Activated gamma-delta T cell (primary cell): ENCODE measurements at regions not wholly inside any gene's neighbourhood (a gene's known extent, or its start where the extent isn't known, plus 50 kb on each side); places are given as distances from the start of the nearest gene placed in this dataset.

Experiments
- DNase-seq: peaks from one replicate; lab custom pipeline; 2025; lab: John Stamatoyannopoulos, UW

- no peak for DNase-seq
These were observed 303.6 kb downstream of the MATN1 start for GRCh38 chr1:30419831-30420230.

- DNase-seq, result no peak
These were observed 304.3 kb downstream of the MATN1 start for GRCh38 chr1:30418939-30419720.

DNA sequence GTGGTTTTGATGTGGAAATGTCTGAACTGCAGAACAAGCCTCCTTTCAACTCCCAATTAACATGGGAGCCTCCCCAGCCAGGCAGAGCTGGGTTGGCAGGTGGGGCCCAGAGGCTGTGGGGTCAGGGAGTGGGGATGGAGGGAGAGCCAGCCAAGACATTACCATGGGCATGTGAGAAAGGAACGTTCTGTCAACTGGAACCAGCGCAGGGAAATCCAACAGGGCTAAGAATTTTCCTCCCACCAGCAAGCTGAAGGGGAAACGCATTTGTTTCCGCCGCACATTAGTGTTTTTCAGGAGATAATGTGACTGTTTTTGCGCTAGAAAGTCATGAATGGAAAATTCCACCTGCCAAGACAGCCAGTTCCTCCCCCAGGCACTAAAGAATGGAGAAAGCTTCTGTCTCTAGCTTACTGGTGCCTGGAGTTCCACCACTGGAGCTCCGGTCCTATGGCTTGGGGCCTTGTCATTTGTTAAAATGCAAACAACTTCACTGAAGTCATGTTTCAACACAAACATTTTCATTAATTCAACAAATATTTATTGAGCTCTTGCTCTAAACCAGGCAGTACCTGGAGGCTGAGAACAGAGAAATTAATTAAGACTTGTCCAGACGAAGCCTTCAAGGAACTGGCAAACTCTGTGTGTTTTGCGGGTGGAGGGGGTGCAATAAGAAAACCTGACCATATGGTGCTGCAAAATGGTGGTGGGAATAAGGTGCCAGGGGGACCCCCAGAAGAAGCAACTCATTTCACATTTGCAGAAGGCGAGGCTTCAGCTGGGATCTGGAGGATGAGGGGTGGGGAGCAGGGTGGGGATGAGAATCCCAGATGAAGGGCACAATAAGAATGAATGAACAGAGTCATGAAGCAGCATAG, 305.1 kb downstream of the MATN1 start:
- DNase-seq, result no peak

DNA sequence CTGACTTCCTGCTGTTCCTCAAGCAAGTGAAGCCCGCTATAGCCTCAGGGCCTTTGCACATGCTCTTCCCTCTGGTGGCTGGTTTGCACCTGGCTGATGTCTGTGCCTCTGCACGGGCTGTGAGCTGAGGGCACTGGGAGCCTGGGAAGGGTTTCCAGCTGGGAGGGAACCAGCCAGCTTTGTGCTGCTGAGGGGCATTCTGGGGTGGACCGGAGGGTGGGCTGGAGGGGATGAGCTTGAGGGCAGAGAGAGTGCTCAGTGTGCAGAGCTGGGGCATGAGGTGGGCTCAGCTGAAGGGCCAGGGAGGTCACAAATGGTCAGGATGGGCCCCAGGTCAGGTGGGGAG, 305.7 kb downstream of the MATN1 start:
- DNase-seq, result no peak

DNA sequence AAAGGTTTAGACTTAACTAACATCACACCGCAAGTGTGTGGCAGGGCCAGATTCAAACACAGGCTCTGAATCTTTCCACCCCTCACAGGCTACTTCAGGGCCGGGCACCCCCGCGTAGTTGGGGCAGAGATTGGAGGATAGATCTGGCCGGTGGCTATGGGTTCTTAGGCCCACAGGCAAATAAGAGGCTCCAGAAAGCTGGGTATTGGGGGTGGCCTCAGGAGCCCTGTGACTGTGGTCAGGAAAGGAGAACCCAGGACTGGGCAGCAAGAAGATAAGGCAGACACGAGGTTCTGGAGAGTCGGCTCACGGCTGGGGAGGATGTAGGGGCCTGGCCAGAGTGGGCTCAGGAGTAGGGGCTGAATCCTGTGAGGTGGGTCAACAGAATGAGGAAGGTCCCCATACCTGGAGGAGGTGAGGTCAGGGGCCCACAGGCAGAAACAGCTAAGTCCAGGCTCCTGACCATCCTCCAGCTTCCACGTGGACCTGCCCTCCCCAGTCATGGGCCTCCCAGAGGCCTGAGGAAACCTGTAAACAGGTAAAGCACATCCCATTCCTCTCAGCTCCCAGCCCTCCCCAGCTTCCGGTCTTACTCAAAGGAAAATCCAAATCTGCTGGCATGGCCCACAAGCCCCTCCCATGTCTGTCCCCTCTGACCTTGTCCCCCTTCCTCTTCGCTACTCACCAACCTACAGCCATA, 306.2 kb downstream of the MATN1 start:
- DNase-seq, result no peak

- no peak for DNase-seq
These were observed 307.1 kb downstream of the MATN1 start for GRCh38 chr1:30416221-30416820.

DNA sequence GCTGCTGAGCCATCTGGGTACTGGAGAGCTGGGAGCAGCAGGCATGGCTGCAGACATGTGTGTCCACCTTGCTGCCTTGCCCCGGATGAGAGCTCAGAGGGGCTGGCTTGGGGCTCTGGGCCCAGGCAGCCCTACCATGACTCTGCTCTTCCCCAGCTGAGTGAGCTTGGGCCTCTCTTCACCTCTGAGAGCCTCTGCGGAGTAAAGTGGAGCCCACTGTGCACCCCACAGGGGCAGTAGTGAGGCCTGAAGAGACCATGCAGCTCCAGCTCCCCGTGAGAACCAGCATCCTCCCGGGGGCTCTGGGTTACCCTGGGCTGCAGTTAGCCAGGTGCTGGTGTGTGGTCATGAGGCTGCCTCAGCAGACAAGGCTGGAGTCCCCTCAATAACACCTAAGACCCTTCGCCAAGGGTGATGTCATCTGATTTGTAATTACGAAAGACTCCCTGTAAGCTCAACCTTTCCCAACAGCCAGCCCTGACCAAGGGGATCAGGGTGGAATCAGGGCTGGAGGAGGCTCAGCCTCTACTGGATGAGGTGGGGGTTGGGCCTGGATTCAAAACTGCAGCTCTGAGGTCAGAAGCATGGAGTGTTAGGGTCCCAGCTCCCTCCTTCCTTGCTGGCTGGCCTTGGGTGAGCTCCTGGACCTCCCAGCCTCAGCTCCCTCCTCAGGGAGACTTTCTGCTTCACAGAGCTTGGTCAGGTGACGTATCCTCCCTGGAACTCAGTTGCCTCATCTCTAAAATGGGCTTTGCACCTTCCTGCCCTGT, 308.0 kb downstream of the MATN1 start:
- DNase-seq, result no peak

DNA sequence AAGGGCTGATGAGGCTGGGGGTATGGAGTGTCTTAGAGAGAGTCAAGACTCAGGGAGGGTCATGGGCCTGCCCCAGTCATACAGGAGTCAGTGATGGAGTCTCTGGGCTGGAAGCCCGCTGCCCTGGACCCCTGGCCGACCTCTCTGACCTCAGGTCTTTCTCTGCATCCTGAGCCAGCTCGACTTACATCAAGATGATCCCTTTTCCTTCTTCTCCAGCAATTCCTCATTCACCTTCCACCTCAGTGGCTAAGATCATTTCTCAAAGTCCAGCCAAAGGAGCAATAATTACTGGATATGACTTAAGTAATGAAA, 308.6 kb downstream of the MATN1 start:
- DNase-seq, result no peak

- no peak for DNase-seq
These were observed 309.1 kb downstream of the MATN1 start for GRCh38 chr1:30414086-30414850.

- no peak for DNase-seq
These were observed 309.8 kb downstream of the MATN1 start for GRCh38 chr1:30413606-30414005.

GRCh38 chr1:30413111-30413440, 310.3 kb downstream of the MATN1 start:
- DNase-seq, result no peak

DNA sequence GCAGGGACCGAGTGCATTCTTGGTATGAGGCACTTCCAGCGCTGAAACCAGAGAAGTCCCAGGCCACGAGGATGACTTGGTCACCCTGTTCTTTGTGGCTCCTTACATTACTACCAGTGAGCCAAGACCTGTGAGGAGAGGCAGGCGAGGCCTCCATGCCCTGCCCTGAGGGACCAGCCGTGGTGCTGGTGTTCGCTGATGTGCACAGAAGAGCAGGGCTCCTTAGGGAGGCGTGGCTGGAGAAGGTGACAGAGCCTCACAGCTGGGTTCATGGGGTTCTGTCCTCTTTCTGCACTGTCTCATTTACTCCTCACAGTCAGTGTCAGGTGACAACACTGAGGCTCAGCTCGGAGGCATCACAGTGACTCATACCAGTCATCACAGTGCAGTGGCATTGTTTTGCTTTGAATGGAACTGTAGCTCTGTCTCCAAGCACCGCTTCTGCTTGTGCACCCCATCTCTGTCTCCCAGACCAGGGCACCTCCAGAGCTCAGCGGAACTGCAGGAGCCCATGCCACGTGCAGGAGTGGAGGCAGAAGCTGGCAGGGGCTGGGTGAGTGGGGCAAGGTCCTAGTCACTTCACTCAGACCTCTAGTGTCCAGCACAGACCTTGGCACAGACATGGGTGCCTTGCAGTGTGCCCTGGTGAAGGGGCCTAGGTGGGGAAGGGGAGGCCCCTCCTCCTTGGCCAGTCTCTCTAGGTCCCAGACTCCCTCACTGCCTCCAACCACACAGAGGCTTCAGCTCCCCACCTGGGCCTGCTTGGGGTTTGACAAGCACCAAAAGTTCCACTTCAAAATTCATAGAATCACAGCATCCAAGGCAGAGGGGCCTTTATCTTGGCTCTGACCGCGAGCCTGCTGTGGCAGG, 310.9 kb downstream of the MATN1 start:
- no peak for DNase-seq

- no peak for DNase-seq
These were observed 312.2 kb downstream of the MATN1 start for GRCh38 chr1:30411206-30411605.

DNA sequence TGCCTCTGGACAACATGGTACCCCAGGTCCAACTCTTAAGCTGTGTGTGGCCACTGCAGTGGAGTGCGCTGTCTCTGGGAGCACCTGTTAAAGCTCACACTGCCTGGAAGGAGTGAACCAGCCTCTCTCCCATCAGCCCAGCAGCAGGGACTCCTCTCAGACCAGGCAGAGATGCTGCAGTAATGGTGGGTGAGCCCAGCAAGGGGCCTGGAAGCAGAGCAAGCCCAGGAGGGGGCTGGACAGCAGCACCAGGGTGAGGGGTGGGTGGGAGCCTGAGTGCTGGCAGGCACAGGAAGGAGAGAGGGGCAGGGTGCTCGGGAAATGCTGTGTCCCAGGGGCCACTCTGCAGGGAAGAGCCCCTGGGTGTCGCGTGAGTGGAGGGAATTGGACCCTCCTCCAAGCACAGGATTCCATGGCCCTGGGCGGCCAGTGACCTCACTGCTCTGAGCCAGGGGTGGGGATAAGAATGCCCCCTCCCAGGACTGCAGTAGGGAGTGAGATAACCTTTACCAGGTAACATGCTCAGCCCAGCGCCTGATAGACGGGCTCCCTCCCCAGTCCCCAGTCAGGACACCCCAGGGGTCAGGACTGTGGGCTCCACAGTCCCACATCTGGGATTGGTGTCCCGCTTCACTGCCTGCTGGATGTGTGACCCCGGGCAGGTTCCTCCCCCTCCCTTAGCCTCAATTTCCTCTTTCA, 313.1 kb downstream of the MATN1 start:
- no peak for DNase-seq

DNA sequence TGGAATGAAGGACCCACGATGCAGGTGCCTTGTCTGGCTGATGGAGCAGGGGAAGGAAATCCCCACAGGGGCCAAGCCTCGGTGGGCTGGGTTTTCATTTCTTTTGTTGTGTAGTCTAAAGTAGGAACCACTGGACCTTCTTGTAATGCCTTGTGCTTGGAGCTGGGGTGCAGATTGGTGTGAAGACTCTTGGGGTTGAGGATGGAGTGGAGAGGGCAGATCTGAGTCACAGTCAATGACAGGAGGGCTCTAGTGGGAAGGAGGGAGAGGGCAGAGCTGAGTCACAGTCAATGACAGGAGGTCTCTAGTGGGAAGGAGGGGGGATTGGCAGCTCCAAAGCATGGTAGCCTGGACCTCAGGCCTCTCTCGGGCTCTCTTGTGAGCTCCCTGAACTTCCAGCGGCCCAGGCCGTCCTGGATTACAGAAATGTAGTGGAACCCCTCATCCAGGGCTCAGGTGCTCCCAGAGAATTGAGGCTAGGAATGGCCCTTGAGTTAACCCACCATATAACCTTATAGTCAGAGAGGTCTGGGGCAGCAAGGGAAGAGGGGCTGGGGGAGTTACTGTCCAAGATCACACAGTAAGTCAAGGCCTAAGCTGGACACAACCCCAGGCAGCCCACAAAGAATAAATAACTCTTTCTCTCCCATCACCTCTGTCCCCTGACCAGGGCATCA, 313.8 kb downstream of the MATN1 start:
- DNase-seq, result no peak

DNA sequence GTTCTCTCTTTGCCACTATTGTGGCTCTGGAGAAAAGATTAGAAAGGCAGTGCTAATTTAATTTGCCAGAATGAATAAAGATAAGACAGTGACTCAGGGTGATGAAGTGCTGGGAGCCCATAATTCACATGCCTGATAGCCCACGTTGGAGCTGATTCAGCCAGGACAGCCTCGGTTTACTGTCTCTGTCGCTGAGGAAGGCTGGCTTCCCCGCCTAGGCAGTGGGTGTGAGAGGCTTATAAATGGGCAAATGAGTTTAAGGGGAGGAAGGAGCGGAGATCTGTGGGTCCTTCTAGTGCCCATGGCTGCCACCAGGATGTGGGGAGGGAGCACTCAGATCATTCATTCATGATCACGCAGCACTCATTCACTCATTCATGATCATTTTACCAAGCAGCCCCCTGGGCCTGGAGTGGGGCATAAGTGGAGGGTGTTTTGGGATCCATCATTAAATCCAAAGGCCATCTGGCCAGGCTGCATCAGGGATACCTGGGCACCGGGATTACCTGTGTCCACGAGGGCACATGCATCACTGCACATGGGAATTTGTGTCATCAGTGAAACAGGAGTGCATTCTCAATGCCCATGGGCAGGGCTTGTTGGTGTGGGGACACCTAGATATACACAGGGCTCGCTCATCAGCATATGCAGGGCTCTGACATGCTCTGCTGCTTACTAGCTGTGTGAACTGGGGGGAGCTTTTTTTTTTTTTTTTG, 315.4 kb downstream of the MATN1 start:
- DNase-seq, result no peak

GRCh38 chr1:30406996-30407864, 316.2 kb downstream of the MATN1 start:
- DNase-seq, result no peak
